ENCODE measurements at regions not wholly inside any gene's neighbourhood (a gene's known extent, or its start where the extent isn't known, plus 50 kb on each side); places are given as distances from the start of the nearest gene placed in this dataset.
A peak's percentile ranks its signal among the peaks of the same experiment; 100 is the strongest.
"Not testable (repeated sequence)": the region's sequence is repeated elsewhere in the genome, so short reads cannot be mapped to it uniquely, and the experiment has no call there.

DNA sequence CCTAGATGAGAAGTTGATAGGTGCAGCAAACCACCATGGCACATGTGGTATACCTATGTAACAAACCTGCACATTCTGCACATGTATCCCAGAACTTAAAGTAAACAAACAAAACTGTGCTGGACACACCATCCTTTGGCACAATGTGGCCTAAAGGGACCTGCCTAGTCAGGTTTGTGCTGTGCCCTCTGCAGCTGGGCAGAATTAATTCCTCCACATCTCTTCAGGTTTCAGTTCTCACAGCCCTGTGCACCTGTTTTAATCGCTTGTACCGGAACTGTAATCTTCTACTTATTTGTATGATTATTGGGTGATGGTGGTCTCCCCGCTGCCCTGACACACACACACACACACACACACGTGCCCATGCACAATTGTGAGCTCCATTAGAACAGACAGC lies 252.7 kb downstream of the ACTR3B start:
- no peak for DNase-seq

DNA sequence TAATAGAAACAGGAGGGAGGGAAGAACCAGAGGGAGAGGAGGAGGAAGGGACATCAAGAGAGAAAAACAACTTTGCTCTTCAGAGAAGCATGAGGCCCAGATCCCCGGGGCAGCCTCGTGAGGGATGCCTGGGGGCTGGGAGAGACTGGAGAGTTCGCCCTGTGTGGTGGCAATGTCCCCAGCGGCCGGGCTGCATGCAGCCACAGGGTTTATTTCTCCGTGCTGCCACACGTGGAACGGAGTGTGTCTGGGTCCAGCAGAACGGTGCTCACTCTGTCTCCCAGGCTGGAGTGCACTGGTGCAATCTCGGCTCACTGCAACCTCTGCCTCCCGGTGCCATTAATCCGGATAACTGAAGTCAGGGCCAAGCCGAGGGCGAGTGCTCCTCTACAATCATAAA lies 257.7 kb downstream of the ACTR3B start:
- DNase-seq = no peak

- DNase-seq = no peak
Measured at GRCh38 chr7:153021542-153021941, 262.0 kb downstream of the ACTR3B start.

DNA sequence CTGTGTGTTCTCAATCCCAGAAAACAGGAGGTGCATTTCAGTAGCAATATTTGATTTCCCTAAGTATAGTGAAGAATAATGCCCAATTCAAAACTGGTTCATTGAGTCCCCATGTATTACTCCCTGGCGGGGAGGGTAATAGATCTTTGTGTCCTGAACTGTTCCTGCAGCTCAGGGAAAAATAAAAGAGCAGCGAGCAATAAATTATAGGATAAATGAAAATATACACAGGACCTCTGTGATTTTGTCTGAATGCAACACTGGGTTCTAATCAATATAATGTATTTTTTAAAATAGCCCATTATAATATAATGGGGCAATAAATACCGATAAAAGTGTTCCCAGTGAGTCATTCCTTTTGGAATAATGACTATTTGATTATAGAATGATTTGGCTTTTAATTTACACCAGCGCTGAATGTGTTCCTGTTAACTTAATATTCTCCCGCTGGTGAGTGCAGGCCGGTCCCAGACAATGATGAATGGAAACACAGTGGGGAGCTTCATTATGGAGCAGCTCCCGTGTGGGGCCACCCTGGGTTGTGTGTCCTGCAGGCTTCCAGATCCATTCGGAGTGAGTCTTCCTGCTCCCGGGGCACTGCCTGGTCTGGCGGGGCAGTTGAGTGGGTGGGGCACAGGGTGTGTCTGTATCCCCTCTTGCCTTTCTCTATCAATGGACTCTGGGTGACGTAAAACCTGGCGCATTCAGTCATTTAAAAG lies 263.1 kb downstream of the ACTR3B start:
- no peak for DNase-seq

DNA sequence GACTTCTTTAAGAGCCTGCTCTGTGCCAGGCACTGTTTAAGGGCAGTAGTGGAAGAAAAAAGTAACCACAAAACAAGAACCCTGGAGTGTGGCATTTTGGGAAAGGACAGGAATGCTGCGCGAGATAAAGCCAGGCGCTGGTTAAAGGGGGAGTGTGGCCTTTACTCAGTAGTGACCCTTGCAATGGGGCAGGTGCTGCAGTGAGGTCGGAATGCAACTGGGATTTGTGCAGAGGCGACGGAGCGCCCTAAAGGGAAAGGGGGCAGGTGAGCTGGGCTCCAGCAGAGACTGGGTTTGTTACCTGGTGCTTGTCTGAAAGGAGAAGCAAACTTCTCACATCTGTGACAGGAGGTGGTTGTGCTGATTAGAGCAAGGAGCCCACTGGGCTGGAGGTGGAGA lies 263.6 kb downstream of the ACTR3B start:
- no peak for DNase-seq

- no peak for DNase-seq
Measured at GRCh38 chr7:153027210-153027609, 267.7 kb downstream of the ACTR3B start.

DNA sequence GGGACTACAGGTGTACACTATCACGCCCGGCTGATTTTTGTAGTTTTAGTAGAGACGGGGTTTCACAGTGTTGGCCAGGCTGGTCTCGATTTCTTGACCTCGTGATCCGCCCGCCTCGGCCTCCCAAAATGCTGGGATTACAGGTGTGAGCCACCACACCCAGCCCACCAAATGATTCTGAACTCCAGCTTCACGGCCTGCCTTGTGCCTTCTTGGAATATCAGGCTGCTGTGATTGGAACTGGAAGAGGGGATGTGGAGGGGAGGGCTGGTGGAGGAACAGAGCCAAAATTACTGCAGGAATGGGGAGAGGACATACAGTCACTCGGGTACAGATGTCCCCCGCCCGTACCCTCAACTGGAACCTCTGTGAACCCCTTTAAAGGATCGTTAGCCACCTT lies 268.4 kb downstream of the ACTR3B start:
- no peak for DNase-seq

- no peak for DNase-seq
Measured at GRCh38 chr7:153030976-153031375, 271.4 kb downstream of the ACTR3B start.

DNA sequence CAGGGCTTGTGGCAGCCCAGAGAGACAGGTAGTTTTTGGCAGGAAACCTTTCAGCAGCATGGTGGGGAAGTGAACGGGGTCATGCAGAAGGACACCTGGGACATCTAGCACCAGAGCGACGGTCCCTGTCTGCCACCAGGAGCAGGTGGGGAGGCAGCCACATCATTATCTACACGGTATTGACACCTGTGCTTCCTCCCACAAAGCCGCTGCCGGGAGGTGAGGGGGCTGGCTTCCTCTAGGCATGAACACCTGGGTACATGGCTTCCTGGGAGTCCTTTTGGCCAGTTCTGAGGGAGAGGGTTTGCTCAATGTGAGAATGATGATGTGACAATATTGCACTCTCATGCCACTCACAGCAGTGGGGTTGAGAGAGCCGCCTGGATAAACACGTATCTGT lies 275.2 kb downstream of the ACTR3B start:
- no peak for DNase-seq

DNA sequence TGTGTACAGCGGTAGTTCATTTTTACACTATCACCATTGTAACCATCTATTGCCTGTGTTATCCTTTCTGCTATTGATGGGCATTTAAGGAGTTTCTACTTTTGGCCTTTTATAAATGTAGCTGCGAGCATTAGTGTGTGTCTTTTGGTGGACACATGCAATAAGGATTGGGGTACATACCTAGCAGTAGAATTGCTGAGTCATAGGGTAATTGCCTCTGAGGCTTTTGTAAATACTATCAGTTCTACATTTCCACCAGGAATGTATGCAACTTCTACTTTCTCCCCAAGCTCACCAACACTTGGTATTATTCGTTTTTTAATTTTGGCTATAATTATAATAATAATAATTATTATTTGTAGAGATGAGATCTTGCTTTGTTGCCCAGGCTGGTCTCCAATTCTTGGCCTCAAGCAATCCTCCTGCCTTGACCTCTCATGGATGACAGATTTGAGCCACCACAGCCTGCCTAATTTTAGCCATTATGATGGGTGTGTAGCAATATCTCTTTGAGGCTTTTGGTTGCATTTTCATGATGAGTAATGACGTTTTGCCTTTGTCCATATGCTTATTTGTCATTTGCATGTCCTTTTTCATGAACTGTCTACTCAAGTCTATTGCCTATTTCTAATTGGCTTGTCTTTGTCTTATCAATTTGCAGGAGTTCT lies 277.0 kb downstream of the ACTR3B start:
- DNase-seq = no peak

GRCh38 chr7:153043440-153043839 lies 283.9 kb downstream of the ACTR3B start:
- DNase-seq = no peak

GRCh38 chr7:153044981-153045380 lies 285.4 kb downstream of the ACTR3B start:
- no peak for DNase-seq

DNA sequence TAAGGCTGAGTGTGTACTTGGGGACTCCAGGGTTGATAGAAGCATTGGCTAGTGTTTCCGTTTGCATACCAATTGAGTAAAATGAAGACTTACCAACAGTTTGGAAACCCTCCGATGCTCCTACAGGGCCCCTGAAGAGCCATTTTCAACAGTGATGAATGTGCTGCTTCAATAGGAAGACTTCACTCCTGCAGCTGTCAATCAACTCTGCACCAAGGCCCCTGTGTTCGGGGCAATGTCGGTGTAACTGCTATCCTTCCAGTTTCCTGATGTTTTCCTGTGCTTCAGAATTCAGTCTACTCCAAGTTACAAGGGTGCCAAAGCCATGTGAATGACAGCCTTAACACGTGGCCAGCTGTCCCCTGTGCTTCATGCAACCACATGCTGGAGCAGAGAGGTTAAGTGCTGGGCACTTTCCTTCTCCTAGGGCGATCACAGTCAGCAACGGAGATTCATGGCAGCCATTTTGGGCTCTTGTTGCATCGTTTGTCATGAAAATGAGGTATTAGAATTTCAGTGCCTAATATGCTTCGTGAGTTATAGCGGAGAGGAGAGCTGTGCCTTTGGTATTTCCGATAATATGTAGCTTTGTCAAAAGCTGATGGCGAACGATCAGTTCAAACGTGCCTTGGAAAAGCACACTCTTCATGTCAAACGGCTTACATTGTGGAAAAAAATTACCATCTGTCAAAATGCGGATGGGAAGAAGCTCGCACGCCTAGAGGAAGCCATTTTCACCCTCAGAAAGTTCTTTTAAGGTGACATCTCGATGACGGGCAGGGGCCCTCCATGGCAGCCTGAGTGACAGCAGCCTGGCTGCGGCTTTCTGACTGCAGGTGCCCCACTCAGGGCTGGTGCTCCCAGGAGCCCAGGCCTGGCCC lies 287.8 kb downstream of the ACTR3B start:
- DNase-seq = no peak

- DNase-seq = no peak
Measured at GRCh38 chr7:153052206-153052605, 292.7 kb downstream of the ACTR3B start.

DNA sequence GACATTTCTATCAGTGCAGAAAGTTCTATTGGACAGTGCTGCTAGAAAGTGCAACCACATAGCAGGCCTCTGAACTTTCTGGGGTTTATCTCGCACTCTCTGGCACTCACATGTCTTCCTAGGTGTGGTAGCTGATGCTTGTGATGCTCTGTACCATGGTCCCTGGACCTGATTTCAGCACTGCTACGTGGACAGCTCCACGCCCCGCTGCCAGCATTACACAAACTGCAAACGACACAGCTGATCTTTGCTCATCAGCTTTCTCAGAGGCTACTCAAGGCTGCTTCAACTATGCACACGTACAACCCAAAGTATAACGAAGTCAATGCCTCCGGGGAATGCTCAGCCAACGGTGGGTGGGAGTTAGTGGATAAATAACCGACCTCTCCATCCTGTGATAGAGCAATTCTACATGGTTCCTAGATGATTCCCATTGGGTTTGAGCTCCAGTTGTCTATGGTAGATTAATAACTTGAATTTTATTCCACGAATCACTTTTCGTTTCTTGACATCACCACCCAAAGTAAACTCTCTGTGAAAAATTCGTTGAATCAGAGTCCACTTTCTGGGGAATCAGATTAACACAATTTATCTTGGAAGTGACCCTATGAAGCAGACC lies 302.5 kb downstream of the ACTR3B start:
- DNase-seq = no peak

- no peak for DNase-seq
Measured at GRCh38 chr7:153065051-153065450, 305.5 kb downstream of the ACTR3B start.

DNA sequence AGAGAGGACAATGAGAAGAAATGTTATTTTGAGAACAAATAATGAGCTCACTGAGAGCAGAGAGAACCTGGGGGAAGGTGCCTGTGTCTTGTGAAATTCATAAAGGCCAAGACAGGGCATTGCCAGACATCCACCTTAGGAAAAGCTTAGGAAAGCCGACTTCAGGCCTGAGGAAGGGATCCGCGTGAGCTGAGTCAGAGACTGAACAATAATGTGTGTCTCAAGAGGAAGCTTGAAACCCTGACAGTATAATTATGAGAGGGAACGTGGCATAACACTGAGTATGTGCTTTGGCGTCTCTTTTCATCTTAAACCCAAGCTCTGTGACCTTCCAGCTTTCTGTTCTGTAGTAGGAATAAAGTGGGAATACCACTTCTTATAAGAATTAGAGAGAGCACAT lies 307.2 kb downstream of the ACTR3B start:
- no peak for DNase-seq

- no peak for DNase-seq
Measured at GRCh38 chr7:153070141-153070540, 310.6 kb downstream of the ACTR3B start.

DNA sequence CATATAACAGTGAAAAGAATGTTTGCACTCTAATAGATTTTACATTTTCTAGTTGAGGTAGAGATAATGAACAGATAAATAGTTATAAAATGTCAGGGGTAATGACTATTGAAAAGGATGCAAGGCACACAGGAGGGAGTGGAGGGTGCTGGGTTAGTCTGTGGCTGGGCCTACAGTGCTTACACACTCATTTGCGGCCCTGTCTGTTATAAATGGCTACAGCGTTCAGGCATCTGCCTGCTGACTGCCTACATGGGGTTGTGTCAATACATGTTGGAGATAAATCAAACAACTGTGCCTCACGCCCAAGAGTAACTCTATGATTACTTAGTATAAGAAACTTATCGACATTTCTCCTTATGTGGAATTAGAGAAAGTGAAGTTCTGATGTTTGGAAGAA lies 313.3 kb downstream of the ACTR3B start:
- no peak for DNase-seq

GRCh38 chr7:153076289-153076688 lies 316.7 kb downstream of the ACTR3B start:
- DNase-seq = not testable (repeated sequence)

DNA sequence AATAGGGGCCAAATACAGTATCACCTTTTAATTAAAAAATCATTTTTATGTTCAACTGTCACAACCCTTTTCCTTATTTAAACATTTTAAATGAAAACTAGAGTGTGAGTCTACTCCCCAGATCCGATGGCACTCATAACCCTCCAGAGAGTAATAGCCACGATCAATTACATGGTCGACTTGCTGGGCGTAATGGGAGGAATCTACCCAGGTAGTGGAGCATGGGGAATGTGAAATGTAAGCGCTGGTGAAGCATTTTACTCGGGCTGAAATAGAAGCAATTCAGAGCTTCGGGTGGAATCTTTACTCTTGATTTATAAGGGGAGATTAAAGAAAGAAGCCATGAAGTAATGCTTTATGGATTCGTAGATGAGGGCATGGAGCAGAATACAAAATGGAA lies 321.9 kb downstream of the ACTR3B start:
- DNase-seq = no peak

GRCh38 chr7:153084278-153084677 lies 324.7 kb downstream of the ACTR3B start:
- peak in 1 of 2 experiments; percentile 35 for DNase-seq

GRCh38 chr7:153087498-153087897 lies 327.9 kb downstream of the ACTR3B start:
- no peak for DNase-seq
